Thyroid gland (tissue), 4 donors: ENCODE measurements at regions not wholly inside any gene's neighbourhood (a gene's known extent, or its start where the extent isn't known, plus 50 kb on each side); places are given as distances from the start of the nearest gene placed in this dataset.

Source experiments
- DNase-seq, 2 donors: peaks; one replicate each; pipeline ENCODE4 v3.0.0-alpha.2; 2019
- H3K27ac ChIP-seq, 3 donors: fragments of 200-600 bp; sonication (generic); 1 replicate in 2 of 3; 2 replicates in 1 of 3; pipeline ENCODE4 v1.5.1; 2016 to 2019; ENCODE audit warnings: mild to moderate bottlenecking in 1 of 3, moderate library complexity in 1 of 3
- H3K27me3 ChIP-seq: fragments of 200-600 bp; sonication (generic); one replicate; pipeline ENCODE4 v1.5.1; 2019
- H3K36me3 ChIP-seq, 2 donors: fragments of 200-600 bp; sonication (generic); one replicate each; pipeline ENCODE4 v1.5.1; 2016 to 2019
- H3K4me1 ChIP-seq, 2 donors: fragments of 200-600 bp; sonication (generic); one replicate each; pipeline ENCODE4 v1.5.1; 2017 to 2019
- H3K4me3 ChIP-seq, 3 donors: fragments of 200-600 bp; sonication (generic); replicated peaks in 1 of 3; 1 replicate in 2 of 3; 2 replicates in 1 of 3; pipeline ENCODE4 v1.5.1; 2016; ENCODE audit warnings: mild to moderate bottlenecking in 1 of 3
- H3K9me3 ChIP-seq: fragments of 200-600 bp; sonication (generic); one replicate; pipeline ENCODE4 v1.5.1; 2017
- CTCF ChIP-seq, 6 experiments: fragments of 200-600 bp in 3 of 6; fragments of 450-650 bp in 3 of 6; sonication (generic) in 3 of 6; IDR thresholded peaks; one replicate each; pipeline ENCODE4 v1.5.1; 2016 to 2019; ENCODE audit warnings: antibody characterized with exemption in 6 of 6, mild to moderate bottlenecking in 2 of 6, inconsistent platforms in 1 of 6, moderate library complexity in 1 of 6
- POLR2A ChIP-seq, 2 donors: fragments of 450-650 bp; IDR thresholded peaks; one replicate each; pipeline ENCODE4 v1.6.1; 2017; ENCODE audit warnings: antibody characterized with exemption in 2 of 2, mild to moderate bottlenecking in 2 of 2, moderate library complexity in 1 of 2
- WGBS, 2 donors: methylation state at CpG; one replicate each; pipeline ENCODE4 v1.1.5; 2017; 5-methylcytosine and 5-hydroxymethylcytosine counted together
- intact Hi-C: fragments of 100-400 bp; cut with DNase I; formaldehyde crosslinking; loops from one replicate; pipeline ENCODE4 v1.15.1; 2023

DNA sequence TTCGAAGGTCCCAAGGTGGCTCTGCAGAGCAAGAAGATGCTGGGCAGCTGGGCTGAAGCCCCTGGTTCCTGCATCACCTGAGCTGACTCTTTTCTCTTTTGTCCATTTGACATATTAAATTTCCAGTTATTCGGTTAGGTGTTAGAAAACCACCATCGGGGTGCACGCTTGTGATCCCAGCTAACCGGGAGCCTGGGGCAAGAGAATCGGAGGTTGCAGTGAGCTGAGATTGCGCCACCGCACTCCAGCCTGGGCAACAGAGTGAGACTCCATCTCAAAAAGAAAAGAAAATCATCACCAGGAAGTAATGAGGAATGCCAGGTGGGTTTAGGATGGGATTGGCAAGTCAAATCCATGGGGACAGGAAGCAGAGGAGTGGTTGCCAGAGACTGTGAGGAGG is 76.3 kb upstream of the ZC3H12A start:
- Histone ChIP-seq H3K4me3 (no peak overlapping the region), H3K4me1 (no peaks in the 10 kb centered on the region), H3K27me3 (no peaks in the 10 kb centered on the region), H3K36me3 (no peaks in the 10 kb centered on the region), H3K27ac (no peak overlapping the region), H3K9me3 (no peaks in the 10 kb centered on the region)
- TF ChIP-seq POLR2A (IDR thresholded peaks at IDR 0.05) (no peak), CTCF (IDR thresholded peaks at IDR 0.05) (no peak)
- no peak for DNase-seq
- 92 to 94% methylated on average over 8 of the region's 8 CpGs for WGBS, 2 donors
- intact Hi-C loops: no loop called here

DNA sequence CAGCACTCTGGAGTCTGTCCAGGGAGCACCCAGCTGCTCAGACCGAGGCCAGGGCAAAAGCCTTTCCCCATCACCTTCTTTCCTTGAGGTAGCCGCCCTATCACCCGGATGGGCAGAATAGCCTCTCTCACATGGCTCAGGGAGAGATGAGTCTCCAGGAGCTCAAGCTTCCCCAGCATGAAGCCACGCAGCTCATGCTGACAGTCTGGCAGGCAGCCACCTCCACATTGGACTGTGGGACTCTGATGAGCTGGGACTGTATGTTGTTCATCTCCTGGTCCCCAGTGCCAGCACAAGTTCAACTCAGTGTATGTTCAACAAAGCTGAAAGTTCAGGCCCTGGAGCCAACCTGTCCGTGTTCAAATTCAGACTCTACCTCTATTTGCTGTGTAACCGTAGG is 75.2 kb upstream of the ZC3H12A start:
- no peaks in the 10 kb centered on the region for H3K9me3 ChIP-seq
- intact Hi-C loops: no loop called here
- H3K36me3 ChIP-seq: no peaks in the 10 kb centered on the region
- no peak for TF ChIP-seq CTCF (IDR thresholded peaks at IDR 0.05)
- no peak for TF ChIP-seq POLR2A (IDR thresholded peaks at IDR 0.05)
- no peak for DNase-seq
- H3K4me1 ChIP-seq: no peaks in the 10 kb centered on the region
- no peak overlapping the region for H3K27ac ChIP-seq
- 64 to 73% methylated on average over 6 of the region's 6 CpGs for WGBS, 2 donors
- H3K4me3 ChIP-seq: no peak overlapping the region
- no peaks in the 10 kb centered on the region for H3K27me3 ChIP-seq

DNA sequence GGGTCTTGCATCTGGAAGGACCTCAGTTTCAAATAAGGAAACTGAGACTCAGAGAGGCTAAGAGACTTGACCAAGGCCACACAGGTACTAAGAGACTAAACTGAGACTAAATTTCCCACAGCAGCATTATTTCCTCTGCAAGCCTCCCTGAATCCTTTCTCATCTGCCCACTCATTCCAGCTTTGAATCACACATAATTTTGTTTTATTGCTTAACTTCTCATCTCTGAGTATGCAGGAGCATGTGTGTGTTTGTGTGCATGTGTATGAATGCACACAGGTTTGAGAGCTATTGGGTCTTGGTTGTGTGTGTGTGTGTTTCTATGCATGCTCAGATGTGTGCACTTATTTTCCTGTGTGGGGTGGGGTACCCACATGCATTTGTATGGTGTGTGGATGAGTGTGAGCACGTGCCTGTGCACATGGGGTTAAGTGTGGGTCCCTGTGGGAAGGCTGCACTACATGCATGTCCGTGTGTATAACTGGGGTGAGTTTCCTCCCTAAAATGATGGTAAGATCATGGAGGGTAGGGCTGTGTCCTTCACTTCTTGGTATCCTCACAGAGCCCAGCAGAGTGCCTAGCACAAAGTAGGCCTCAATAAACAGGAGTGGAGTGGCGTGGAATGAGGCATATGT is 74.4 kb upstream of the ZC3H12A start:
- intact Hi-C loops: no loop called here
- Histone ChIP-seq H3K27me3 (no peaks in the 10 kb centered on the region), H3K9me3 (no peaks in the 10 kb centered on the region), H3K27ac (no peak overlapping the region), H3K4me1 (no peaks in the 10 kb centered on the region), H3K36me3 (no peaks in the 10 kb centered on the region), H3K4me3 (no peak overlapping the region)
- WGBS, 2 donors: 49 to 60% methylated on average over 3 of the region's 3 CpGs
- TF ChIP-seq CTCF (IDR thresholded peaks at IDR 0.05) (no peak), POLR2A (IDR thresholded peaks at IDR 0.05) (no peak)
- DNase-seq: no peak

DNA sequence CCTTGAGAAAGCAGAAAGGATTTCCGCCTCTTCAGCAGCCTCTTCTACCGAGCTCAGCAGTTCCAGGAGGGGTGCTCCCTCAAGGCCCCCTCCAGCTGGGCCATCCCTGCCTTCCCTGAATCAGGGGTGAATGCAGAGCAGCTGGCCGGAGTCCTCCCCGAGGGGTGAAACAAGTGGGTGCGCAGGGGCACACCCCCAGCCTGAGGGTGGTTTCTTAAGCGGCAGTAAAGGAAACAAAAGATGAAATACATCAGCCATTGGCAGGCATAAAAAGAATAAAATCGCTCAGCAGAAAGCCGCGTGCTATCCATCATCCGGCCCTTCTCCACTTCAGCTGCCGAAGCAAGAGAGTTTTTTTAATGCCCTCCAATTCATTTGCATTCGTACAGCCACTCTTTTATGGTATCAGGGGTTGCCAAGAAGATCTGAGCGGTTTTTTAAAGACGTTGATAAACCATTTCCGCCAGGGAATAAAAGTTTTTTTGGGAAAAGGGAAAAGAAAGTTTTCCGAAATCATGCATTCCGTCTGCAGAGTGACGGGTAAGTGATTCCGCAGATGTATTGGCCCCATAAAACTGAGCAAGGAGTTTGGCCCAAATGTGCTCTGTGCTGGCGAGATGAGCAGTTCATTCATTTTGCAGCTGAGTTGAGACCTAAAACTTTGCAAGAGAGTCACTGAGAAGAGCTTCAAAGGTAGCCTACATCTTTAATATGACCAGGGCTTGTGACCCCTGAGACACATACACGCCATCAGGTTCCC is 73.7 kb upstream of the ZC3H12A start:
- WGBS, 2 donors: 50 to 62% methylated on average over 21 of the region's 21 CpGs
- no peak for DNase-seq
- Histone ChIP-seq H3K9me3 (no peaks in the 10 kb centered on the region), H3K4me1 (no peaks in the 10 kb centered on the region), H3K27me3 (no peaks in the 10 kb centered on the region), H3K4me3 (no peak overlapping the region), H3K27ac (no peak overlapping the region), H3K36me3 (no peaks in the 10 kb centered on the region)
- no peak for TF ChIP-seq POLR2A (IDR thresholded peaks at IDR 0.05)
- TF ChIP-seq CTCF (IDR thresholded peaks at IDR 0.05): no peak
- intact Hi-C loops: no loop called here

- Histone ChIP-seq H3K27ac (no peak overlapping the region), H3K4me1 (no peaks in the 10 kb centered on the region), H3K9me3 (no peaks in the 10 kb centered on the region), H3K4me3 (no peak overlapping the region), H3K27me3 (no peaks in the 10 kb centered on the region), H3K36me3 (no peaks in the 10 kb centered on the region)
- no peak for TF ChIP-seq POLR2A (IDR thresholded peaks at IDR 0.05)
- TF ChIP-seq CTCF (IDR thresholded peaks at IDR 0.05): no peak
- WGBS, 2 donors: 81 to 83% methylated on average over 4 of the region's 4 CpGs
- no peak for DNase-seq
- intact Hi-C loops: no loop called here
Observed at GRCh38 chr1:37403166-37403565, 71.2 kb upstream of the ZC3H12A start.
